ENCODE measurements at regions not wholly inside any gene's neighbourhood (a gene's known extent, or its start where the extent isn't known, plus 50 kb on each side); places are given as distances from the start of the nearest gene placed in this dataset.
"Not testable (repeated sequence)": the region's sequence is repeated elsewhere in the genome, so short reads cannot be mapped to it uniquely, and the experiment has no call there.

GRCh38 chr2:3036432-3037125, 341.0 kb downstream of the EIPR1 start:
- H3K4me3 ChIP-seq, result no peak overlapping the region
- H3K9me3 ChIP-seq, result no peaks in the 10 kb centered on the region
- ATAC-seq (no peak), DNase-seq (peak in 1 of 3 donors; percentile 36)
- TF ChIP-seq CTCF (IDR thresholded peaks at IDR 0.05), result no peak
- no peak for TF ChIP-seq POLR2A (IDR thresholded peaks at IDR 0.05)
- intact Hi-C loops (cut with DNase I), result no loop called here
- no CpG with 5 or more reads among the region's 18 CpGs for WGBS (ENCODE audit: insufficient coverage, low coverage, low lambda C conversion rate, missing lambda C conversion rate)
- no peaks in the 10 kb centered on the region for H3K4me1 ChIP-seq
- no peaks in the 10 kb centered on the region for H3K27me3 ChIP-seq
- no peaks in the 10 kb centered on the region for H3K36me3 ChIP-seq
- H3K27ac ChIP-seq, result no peak overlapping the region

DNA sequence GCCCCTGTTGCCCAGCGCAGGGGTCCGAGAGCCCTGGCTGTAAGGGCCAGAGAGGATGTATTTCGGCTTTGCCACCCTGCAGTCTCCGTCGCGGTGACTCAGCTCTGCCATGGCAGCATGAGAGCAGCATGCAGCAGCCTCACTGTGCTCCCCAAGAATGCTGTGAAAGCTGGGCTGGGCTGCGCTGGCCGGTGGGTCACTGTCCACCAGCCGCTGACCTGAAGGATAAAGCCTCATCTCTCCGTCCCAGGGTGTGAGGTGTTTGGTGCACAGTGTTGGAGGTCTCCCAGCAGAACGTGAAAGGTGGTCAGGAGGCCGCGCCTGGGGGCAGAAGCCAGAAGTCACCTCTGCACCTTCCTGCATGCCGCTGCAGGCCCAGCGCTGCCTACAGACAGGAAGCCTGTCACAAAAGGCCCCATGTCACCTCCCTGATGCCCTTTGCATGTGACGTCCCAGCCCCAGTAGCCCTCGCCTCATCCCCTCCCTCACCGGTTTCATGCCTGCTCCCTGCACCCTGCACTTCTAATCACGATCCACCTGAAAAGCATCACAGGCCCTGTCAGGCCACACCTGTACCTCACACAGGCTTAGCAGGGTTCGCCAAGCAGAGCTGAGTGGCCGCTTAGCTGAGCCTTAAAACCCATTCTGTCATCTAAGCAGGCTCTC, 342.1 kb downstream of the EIPR1 start:
- 82% methylated on average over 2 of the region's 21 CpGs for WGBS (ENCODE audit: insufficient coverage, low coverage, low lambda C conversion rate, missing lambda C conversion rate)
- no peak overlapping the region for H3K4me3 ChIP-seq
- no peak overlapping the region for H3K27ac ChIP-seq
- no peaks in the 10 kb centered on the region for H3K36me3 ChIP-seq
- intact Hi-C loops (cut with DNase I), result no loop called here
- peak in 1 of 3 donors; percentile 40 for DNase-seq
- no peak for TF ChIP-seq POLR2A (IDR thresholded peaks at IDR 0.05)
- no peak for TF ChIP-seq CTCF (IDR thresholded peaks at IDR 0.05)
- no peak for ATAC-seq
- no peaks in the 10 kb centered on the region for H3K27me3 ChIP-seq
- no peaks in the 10 kb centered on the region for H3K4me1 ChIP-seq
- no peaks in the 10 kb centered on the region for H3K9me3 ChIP-seq

- no peaks in the 10 kb centered on the region for H3K4me1 ChIP-seq
- intact Hi-C loops (cut with DNase I), result no loop called here
- WGBS (ENCODE audit: insufficient coverage, low coverage, low lambda C conversion rate, missing lambda C conversion rate), result 55% methylated on average over 10 of the region's 13 CpGs
- DNase-seq (peak in 1 of 3 donors; percentile 31), ATAC-seq (peak in 2 of 4 donors; percentile 19 to 34)
- no peaks in the 10 kb centered on the region for H3K9me3 ChIP-seq
- H3K36me3 ChIP-seq, result no peaks in the 10 kb centered on the region
- no peak overlapping the region for H3K4me3 ChIP-seq
- no peak for TF ChIP-seq POLR2A (IDR thresholded peaks at IDR 0.05)
- TF ChIP-seq CTCF (IDR thresholded peaks at IDR 0.05), result no peak
- H3K27ac ChIP-seq, result no peak overlapping the region
- H3K27me3 ChIP-seq, result no peaks in the 10 kb centered on the region
Observed at GRCh38 chr2:3034856-3035255, 342.8 kb downstream of the EIPR1 start.

- 71% methylated on average over 5 of the region's 7 CpGs for WGBS (ENCODE audit: insufficient coverage, low coverage, low lambda C conversion rate, missing lambda C conversion rate)
- no peak overlapping the region for H3K27ac ChIP-seq
- H3K36me3 ChIP-seq, result no peaks in the 10 kb centered on the region
- intact Hi-C loops (cut with DNase I), result no loop called here
- H3K4me3 ChIP-seq, result no peak overlapping the region
- DNase-seq, result peak in 1 of 3 donors; percentile 19
- H3K9me3 ChIP-seq, result no peaks in the 10 kb centered on the region
- no peak for TF ChIP-seq POLR2A (IDR thresholded peaks at IDR 0.05)
- H3K27me3 ChIP-seq, result no peaks in the 10 kb centered on the region
- H3K4me1 ChIP-seq, result no peaks in the 10 kb centered on the region
- no peak for ATAC-seq
Observed at GRCh38 chr2:3034396-3034795, 343.2 kb downstream of the EIPR1 start.

- DNase-seq (peak in 1 of 3 donors; percentile 35), ATAC-seq (no peak)
- no peak for TF ChIP-seq CTCF (IDR thresholded peaks at IDR 0.05)
- TF ChIP-seq POLR2A (IDR thresholded peaks at IDR 0.05), result no peak
- H3K27ac ChIP-seq, result no peak overlapping the region
- no peaks in the 10 kb centered on the region for H3K36me3 ChIP-seq
- no peaks in the 10 kb centered on the region for H3K4me1 ChIP-seq
- no peaks in the 10 kb centered on the region for H3K27me3 ChIP-seq
- H3K9me3 ChIP-seq, result no peaks in the 10 kb centered on the region
- intact Hi-C loops (cut with DNase I), result no loop called here
- 57% methylated on average over 7 of the region's 8 CpGs for WGBS (ENCODE audit: insufficient coverage, low coverage, low lambda C conversion rate, missing lambda C conversion rate)
- no peak overlapping the region for H3K4me3 ChIP-seq
Observed at GRCh38 chr2:3033315-3033714, 344.3 kb downstream of the EIPR1 start.

DNA sequence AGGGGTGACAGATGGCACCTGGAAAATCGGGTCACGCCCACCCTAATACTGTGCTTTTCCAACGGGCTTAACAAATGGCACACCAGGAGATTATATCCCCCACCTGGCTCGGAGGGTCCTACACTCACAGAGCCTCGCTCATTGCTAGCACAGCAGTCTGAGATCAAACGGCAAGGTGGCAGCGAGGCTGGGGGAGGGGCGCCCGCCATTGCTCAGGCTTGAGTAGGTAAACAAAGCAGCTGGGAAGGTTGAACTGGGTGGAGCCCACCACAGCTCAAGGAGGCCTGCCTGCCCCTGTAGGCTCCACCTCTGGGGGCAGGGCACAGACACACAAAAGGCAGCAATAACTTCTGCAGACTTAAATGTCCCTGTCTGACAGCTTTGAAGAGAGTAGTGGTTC, 346.8 kb downstream of the EIPR1 start:
- WGBS (ENCODE audit: insufficient coverage, low coverage, low lambda C conversion rate, missing lambda C conversion rate), result 100% methylated on average over 1 of the region's 9 CpGs
- DNase-seq, result peak in 1 of 3 donors; percentile 35
- intact Hi-C loops (cut with DNase I); H3K4me3 ChIP-seq; H3K4me1 ChIP-seq; H3K27me3 ChIP-seq; H3K9me3 ChIP-seq; H3K36me3 ChIP-seq; H3K27ac ChIP-seq; ATAC-seq: not testable (repeated sequence)

All from right lobe of liver (tissue), 6 donors.